D721Med (cell line): ENCODE measurements at regions not wholly inside any gene's neighbourhood (a gene's known extent, or its start where the extent isn't known, plus 50 kb on each side); places are given as distances from the start of the nearest gene placed in this dataset.
"Not testable (repeated sequence)": the region's sequence is repeated elsewhere in the genome, so short reads cannot be mapped to it uniquely, and the experiment has no call there.

Experiments
- DNase-seq: peaks from one replicate; pipeline ENCODE4 v3.0.0; 2011; ENCODE audit warnings: low spot score; ENCODE audit not compliant: insufficient read length
- FAIRE-seq: peaks from 2 replicates; lab custom pipeline; 2011; peaks lifted over from hg19 to GRCh38; lab: Jason Lieb, UNC
- TF ChIP-seq, protein P1 (sequence below): IDR thresholded peaks from 2 replicates; pipeline ENCODE4 v1.5.1; 2012; ENCODE audit warnings: mild to moderate bottlenecking, control low read depth; ENCODE audit not compliant: insufficient read depth; ENCODE audit errors: missing control alignments

DNA sequence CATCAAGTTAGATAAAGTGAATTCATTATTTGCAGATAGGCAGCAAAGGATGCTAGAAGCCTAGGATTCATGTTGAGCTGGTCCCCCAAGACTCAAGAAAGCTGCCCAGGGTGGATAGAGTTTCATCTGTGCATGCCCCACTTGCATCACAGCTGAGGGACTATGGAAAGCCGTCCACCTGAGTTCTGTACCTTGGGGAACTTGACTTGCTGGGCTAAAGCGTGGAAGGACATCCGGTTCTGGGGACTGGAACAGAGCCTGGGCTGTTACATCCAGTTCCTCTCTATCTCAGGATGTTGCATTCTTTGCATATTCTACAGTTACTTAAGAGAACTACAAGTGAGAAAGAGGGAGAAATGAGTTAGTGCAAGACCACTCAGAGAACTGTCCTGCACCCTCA, 458.4 kb downstream of the SHISA9 start:
- FAIRE-seq: no peak
- no peak for DNase-seq
- TF ChIP-seq, protein P1, sequence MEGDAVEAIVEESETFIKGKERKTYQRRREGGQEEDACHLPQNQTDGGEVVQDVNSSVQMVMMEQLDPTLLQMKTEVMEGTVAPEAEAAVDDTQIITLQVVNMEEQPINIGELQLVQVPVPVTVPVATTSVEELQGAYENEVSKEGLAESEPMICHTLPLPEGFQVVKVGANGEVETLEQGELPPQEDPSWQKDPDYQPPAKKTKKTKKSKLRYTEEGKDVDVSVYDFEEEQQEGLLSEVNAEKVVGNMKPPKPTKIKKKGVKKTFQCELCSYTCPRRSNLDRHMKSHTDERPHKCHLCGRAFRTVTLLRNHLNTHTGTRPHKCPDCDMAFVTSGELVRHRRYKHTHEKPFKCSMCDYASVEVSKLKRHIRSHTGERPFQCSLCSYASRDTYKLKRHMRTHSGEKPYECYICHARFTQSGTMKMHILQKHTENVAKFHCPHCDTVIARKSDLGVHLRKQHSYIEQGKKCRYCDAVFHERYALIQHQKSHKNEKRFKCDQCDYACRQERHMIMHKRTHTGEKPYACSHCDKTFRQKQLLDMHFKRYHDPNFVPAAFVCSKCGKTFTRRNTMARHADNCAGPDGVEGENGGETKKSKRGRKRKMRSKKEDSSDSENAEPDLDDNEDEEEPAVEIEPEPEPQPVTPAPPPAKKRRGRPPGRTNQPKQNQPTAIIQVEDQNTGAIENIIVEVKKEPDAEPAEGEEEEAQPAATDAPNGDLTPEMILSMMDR: no peak

DNA sequence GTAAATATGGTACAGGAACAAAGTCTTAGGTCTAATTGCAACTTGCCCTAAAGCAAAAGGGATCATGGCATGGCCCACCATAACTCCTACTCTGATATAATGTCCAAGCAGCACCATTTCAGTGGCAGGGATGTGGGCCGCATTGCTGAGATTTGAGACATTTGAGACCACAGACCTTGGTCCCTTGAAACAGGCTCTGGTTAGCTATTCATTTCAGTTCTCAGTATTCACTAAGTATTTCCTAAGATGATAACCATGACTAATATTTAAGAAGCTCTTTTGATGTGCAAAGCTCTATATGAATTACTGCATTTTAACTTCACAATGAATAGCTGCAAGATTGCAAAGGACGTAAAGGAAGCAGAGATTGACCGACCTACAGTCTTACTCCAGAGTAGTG, 471.0 kb downstream of the SHISA9 start:
- FAIRE-seq: no peak
- TF ChIP-seq, protein P1: no peak
- no peak for DNase-seq

DNA sequence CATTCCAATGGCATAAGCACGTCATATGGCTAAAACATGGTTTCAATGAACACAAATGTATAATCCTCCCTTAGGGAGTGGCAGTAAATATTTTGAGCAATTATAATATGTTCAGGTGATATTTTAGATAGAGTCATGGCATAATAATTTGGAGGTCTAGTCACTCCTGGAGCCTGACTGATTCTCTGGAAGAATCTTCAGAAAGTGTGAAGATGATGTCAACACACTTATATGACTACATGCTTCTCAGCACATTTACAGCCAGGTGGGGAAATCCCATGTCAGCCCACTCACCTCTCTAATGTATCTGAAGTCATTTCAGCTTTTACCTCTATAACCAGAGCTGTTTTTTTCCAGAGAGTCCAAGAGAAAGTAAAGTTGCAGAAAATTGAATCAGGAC, 474.8 kb downstream of the SHISA9 start:
- DNase-seq (no peak), FAIRE-seq (no peak)
- TF ChIP-seq, protein P1: no peak

DNA sequence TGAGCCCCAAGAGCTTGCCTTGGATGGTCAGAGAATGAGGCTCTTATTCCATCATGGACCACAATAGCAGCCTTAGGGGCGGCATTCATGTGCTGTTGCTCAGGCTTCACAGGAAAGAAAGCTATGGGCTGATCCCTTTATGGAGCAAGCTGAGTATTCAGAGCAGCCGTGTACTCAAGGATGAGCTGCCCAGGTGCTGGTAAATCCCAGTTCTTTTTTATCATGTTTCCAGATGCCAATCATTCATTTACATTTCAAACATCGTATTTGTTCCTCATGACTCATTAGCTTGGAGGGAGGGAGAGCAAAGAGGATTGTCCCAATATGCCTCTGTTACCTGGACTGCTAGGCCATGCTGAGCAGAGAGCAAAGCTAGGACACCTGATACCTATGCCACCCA, 475.7 kb downstream of the SHISA9 start:
- TF ChIP-seq, protein P1: no peak
- DNase-seq (no peak), FAIRE-seq (no peak)

DNA sequence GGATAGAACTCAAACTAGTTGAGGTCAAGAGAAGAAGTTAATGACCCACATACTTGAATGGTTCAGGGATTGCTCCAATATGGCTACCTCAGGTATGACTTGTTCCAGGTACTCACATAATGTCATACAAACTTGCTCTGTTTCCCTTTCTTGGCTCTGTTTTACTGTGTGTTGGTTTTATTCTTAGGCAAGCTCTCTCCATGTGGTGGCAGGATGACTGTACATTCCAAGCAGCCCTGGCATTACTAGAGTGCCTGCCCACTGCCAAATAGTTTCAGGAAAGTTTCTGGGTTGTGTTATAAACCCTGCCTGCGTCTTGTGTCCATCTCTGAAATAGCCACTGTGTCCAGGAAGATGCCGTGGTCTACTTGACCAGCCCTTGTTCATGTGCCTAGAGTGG, 476.8 kb downstream of the SHISA9 start:
- TF ChIP-seq, protein P1: no peak
- FAIRE-seq: no peak

DNA sequence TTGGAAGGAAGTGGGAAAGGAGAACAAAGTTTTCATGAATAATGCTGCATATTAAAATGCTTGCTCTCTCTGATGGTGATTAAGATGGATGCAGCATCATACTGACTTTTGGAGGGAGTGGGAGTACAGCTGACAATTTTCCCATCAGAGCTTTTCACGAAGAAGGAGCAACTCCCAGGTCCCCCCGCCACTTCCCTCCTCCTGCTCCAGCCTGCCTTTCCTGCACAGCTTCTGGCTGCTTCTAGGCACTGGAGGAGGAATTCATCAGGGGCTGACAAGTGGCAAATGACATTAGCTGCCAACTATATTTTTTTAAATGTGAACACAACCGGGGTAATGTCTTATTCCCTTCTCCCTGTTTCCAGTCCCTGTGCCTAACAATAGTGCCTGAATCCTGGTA, 477.9 kb downstream of the SHISA9 start:
- no peak for FAIRE-seq
- no peak for DNase-seq
- TF ChIP-seq, protein P1: no peak

More for the DNA sequence above, 476.8 kb downstream of the SHISA9 start:
- DNase-seq: no peak

DNA sequence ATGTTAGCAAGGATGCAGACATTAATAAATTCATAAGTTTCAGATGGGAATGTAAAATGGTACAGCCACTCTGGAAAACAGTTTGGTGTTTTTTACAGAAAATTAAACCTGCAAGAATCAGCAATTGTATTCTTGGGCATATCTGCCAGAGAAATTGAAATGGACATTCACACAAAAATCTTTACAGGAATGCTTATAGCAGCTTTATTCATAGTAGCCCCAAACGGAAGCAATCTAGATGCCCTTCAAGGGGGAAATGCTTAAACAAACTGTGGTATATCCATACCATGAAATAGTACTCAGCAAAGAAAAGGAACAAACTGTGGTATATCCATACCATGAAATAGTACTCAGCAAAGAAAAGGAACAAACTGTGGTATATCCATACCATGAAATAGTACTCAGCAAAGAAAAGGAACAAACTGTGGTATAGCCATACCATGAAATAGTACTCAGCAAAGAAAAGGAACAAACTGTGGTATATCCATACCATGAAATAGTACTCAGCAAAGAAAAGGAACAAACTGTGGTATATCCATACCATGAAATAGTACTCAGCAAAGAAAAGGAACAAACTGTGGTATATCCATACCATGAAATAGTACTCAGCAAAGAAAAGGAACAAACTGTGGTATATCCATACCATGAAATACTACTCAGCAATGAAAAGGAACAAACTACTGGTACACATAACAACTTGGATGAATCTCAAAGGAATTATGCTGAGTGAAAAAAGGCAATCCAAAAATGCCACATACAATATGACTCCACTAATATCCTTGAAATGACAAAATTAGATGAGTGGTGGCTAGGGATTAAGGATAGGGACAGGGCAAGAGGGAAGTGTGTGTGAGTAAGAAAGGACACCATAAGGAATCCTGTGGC, 484.0 kb downstream of the SHISA9 start:
- not testable (repeated sequence) for DNase-seq, FAIRE-seq
